ENCODE measurements at regions not wholly inside any gene's neighbourhood (a gene's known extent, or its start where the extent isn't known, plus 50 kb on each side); places are given as distances from the start of the nearest gene placed in this dataset.
"Not testable (repeated sequence)": the region's sequence is repeated elsewhere in the genome, so short reads cannot be mapped to it uniquely, and the experiment has no call there.

DNA sequence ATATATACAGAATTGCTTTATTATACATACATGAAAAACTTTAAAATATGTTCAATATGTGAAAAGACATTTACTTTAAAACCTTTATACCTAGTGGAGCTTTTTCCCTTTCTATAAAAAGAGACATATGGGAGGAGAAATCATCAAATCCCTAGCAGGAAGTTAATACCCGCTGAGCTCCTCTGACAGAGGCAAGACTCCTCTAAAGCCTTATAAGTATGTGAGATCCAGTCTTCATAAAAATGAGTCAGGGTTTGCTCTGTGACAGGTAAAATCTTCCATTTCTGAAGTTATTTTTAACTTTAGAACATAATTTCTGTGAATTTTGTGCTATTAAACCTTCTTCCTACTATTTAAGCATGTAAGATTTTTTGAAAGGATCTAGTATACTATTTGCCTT is 634.4 kb upstream of the AADAT start:
- Mint-ChIP-seq H3K4me3 (no peak overlapping the region), H3K27ac (no peak overlapping the region), H3K36me3 (ENCODE audit: low read depth) (no peaks in the 10 kb centered on the region), H3K9me3 (peaks cover 4% of the 10 kb centered on the region), H3K27me3 (ENCODE audit: low read depth) (no peaks in the 10 kb centered on the region), H3K4me1 (ENCODE audit: low read depth) (no peaks in the 10 kb centered on the region)
- no peak for DNase-seq
- intact Hi-C loops (cut with micrococcal nuclease) = no loop called here
- CTCF ChIA-PET = no interaction called here

GRCh38 chr4:170723171-170723570 is 633.4 kb upstream of the AADAT start:
- CTCF ChIA-PET = no interaction called here
- Mint-ChIP-seq H3K36me3 (ENCODE audit: low read depth) (no peaks in the 10 kb centered on the region), H3K4me3 (no peak overlapping the region), H3K4me1 (ENCODE audit: low read depth) (no peaks in the 10 kb centered on the region), H3K27ac (no peak overlapping the region), H3K9me3 (peaks cover 4% of the 10 kb centered on the region), H3K27me3 (ENCODE audit: low read depth) (no peaks in the 10 kb centered on the region)
- no peak for DNase-seq
- intact Hi-C loops (cut with micrococcal nuclease) = no loop called here

GRCh38 chr4:170721812-170722373 is 632.1 kb upstream of the AADAT start:
- CTCF ChIA-PET = no interaction called here
- intact Hi-C loops (cut with micrococcal nuclease) = no loop called here
- Mint-ChIP-seq H3K4me3 (no peak overlapping the region), H3K27ac (no peak overlapping the region), H3K4me1 (ENCODE audit: low read depth) (no peaks in the 10 kb centered on the region), H3K36me3 (ENCODE audit: low read depth) (no peaks in the 10 kb centered on the region), H3K27me3 (ENCODE audit: low read depth) (no peaks in the 10 kb centered on the region), H3K9me3 (peaks cover 4% of the 10 kb centered on the region)
- DNase-seq = no peak

- Mint-ChIP-seq H3K27me3 (ENCODE audit: low read depth) (no peaks in the 10 kb centered on the region), H3K4me1 (ENCODE audit: low read depth) (no peaks in the 10 kb centered on the region), H3K9me3 (peaks cover 4% of the 10 kb centered on the region), H3K27ac (no peak overlapping the region), H3K4me3 (no peak overlapping the region), H3K36me3 (ENCODE audit: low read depth) (no peaks in the 10 kb centered on the region)
- intact Hi-C loops (cut with micrococcal nuclease) = no loop called here
- no peak for DNase-seq
- CTCF ChIA-PET = no interaction called here
Observed at GRCh38 chr4:170716868-170717267, 627.1 kb upstream of the AADAT start.

GRCh38 chr4:170705907-170706306 is 616.2 kb upstream of the AADAT start:
- intact Hi-C loops (cut with micrococcal nuclease) = no loop called here
- Mint-ChIP-seq H3K4me3 (no peak overlapping the region), H3K36me3 (ENCODE audit: low read depth) (no peaks in the 10 kb centered on the region), H3K27me3 (ENCODE audit: low read depth) (no peaks in the 10 kb centered on the region), H3K4me1 (ENCODE audit: low read depth) (no peaks in the 10 kb centered on the region), H3K9me3 (no peaks in the 10 kb centered on the region), H3K27ac (no peak overlapping the region)
- CTCF ChIA-PET = no interaction called here
- no peak for DNase-seq

- no peak overlapping the region for H3K27ac Mint-ChIP-seq
- H3K9me3 Mint-ChIP-seq = peaks cover 7% of the 10 kb centered on the region
- H3K36me3 Mint-ChIP-seq (ENCODE audit: low read depth) = no peaks in the 10 kb centered on the region
- intact Hi-C loops (cut with micrococcal nuclease) = no loop called here
- no peaks in the 10 kb centered on the region for H3K4me1 Mint-ChIP-seq (ENCODE audit: low read depth)
- H3K27me3 Mint-ChIP-seq (ENCODE audit: low read depth) = no peaks in the 10 kb centered on the region
- H3K4me3 Mint-ChIP-seq = no peak overlapping the region
- CTCF ChIA-PET = no interaction called here
- DNase-seq = no peak
Observed at GRCh38 chr4:170700064-170700463, 610.3 kb upstream of the AADAT start.

GRCh38 chr4:170698334-170698733 is 608.6 kb upstream of the AADAT start:
- H3K27me3 Mint-ChIP-seq (ENCODE audit: low read depth) = no peaks in the 10 kb centered on the region
- CTCF ChIA-PET = no interaction called here
- intact Hi-C loops (cut with micrococcal nuclease) = no loop called here
- peaks cover 9% of the 10 kb centered on the region for H3K9me3 Mint-ChIP-seq
- no peaks in the 10 kb centered on the region for H3K36me3 Mint-ChIP-seq (ENCODE audit: low read depth)
- H3K4me1 Mint-ChIP-seq (ENCODE audit: low read depth) = no peaks in the 10 kb centered on the region
- no peak overlapping the region for H3K27ac Mint-ChIP-seq
- no peak for DNase-seq
- no peak overlapping the region for H3K4me3 Mint-ChIP-seq

GRCh38 chr4:170697845-170698244 is 608.1 kb upstream of the AADAT start:
- Mint-ChIP-seq H3K27ac (no peak overlapping the region), H3K27me3 (ENCODE audit: low read depth) (no peaks in the 10 kb centered on the region), H3K36me3 (ENCODE audit: low read depth) (no peaks in the 10 kb centered on the region), H3K4me1 (ENCODE audit: low read depth) (no peaks in the 10 kb centered on the region), H3K9me3 (peaks cover 9% of the 10 kb centered on the region), H3K4me3 (no peak overlapping the region)
- intact Hi-C loops (cut with micrococcal nuclease) = no loop called here
- CTCF ChIA-PET = no interaction called here
- DNase-seq = no peak

DNA sequence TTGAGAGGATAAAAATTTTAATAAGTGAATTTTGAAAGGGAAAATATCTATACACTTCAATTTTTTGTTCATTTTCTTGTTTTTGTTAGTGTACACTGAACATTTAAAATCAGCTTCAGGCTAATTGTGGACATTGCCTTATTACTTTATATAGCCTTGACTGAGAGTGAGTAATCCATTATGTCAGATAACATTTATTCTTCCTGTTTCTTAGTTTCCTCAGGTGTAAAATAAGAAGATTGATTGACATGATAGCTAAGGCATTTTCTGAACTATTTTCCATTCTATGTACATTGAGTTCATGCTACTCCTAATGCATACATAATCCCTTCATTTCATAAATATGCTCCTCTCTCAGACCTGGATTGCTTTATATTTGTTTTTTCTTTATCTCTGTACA is 607.3 kb upstream of the AADAT start:
- CTCF ChIA-PET = no interaction called here
- intact Hi-C loops (cut with micrococcal nuclease) = no loop called here
- no peak for DNase-seq
- Mint-ChIP-seq H3K27me3 (ENCODE audit: low read depth) (no peaks in the 10 kb centered on the region), H3K9me3 (peaks cover 9% of the 10 kb centered on the region), H3K4me1 (ENCODE audit: low read depth) (no peaks in the 10 kb centered on the region), H3K4me3 (no peak overlapping the region), H3K27ac (no peak overlapping the region), H3K36me3 (ENCODE audit: low read depth) (no peaks in the 10 kb centered on the region)

DNA sequence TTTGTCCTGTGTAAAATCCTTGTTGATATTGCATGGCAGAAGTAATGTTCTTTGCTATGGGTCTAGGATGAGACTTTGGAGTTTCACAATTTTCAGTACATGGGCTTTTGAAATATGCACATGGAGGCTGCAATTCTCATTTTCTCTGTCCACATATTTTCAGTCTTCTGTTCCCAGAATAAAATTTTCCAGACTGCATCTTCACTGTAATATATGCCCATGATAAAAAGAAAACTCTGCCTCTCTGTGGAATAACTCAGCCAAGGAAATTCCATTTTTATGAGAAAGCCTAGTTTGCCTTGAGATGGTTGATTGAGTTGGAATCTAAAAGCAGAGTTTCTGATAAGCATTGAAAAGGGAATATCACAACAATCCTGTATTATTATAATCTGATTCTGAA is 601.4 kb upstream of the AADAT start:
- Mint-ChIP-seq H3K4me3 (no peak overlapping the region), H3K27me3 (ENCODE audit: low read depth) (no peaks in the 10 kb centered on the region), H3K4me1 (ENCODE audit: low read depth) (no peaks in the 10 kb centered on the region), H3K9me3 (peaks cover 11% of the 10 kb centered on the region), H3K36me3 (ENCODE audit: low read depth) (no peaks in the 10 kb centered on the region), H3K27ac (no peak overlapping the region)
- DNase-seq = no peak
- intact Hi-C loops (cut with micrococcal nuclease) = no loop called here
- CTCF ChIA-PET = interaction anchor here (0.7 kb wide), 1 partner anchor 1063 kb away, joined by 3 read pairs; no protein-coding TSS in a partner anchor

DNA sequence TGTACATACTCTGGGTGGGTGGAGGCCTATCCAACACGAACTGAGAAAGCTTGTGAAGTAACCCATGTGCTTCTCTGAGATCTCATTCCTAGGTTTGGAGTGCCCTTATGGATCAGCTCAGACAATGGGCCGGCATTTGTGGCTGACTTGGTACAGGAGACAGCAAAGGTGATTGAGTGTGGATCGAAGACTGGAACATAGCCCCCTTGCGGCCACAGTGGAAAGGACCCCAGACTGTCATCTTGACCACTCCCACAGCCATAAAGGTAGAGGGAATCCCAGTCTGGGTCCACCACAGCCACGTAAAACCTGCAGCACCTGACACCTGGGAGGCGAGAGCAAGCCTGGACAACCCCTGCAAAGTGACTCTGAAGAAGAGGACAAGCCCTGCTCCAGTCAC is 598.0 kb upstream of the AADAT start:
- no peak overlapping the region for H3K4me3 Mint-ChIP-seq
- no peak for DNase-seq
- intact Hi-C loops (cut with micrococcal nuclease) = no loop called here
- CTCF ChIA-PET = no interaction called here
- H3K27ac Mint-ChIP-seq = no peak overlapping the region
- no peaks in the 10 kb centered on the region for H3K4me1 Mint-ChIP-seq (ENCODE audit: low read depth)
- no peaks in the 10 kb centered on the region for H3K36me3 Mint-ChIP-seq (ENCODE audit: low read depth)
- no peaks in the 10 kb centered on the region for H3K27me3 Mint-ChIP-seq (ENCODE audit: low read depth)
- H3K9me3 Mint-ChIP-seq = peaks cover 9% of the 10 kb centered on the region

GRCh38 chr4:170685701-170686100 is 595.9 kb upstream of the AADAT start:
- H3K4me1 Mint-ChIP-seq (ENCODE audit: low read depth); DNase-seq; H3K27ac Mint-ChIP-seq; H3K36me3 Mint-ChIP-seq (ENCODE audit: low read depth); intact Hi-C loops (cut with micrococcal nuclease); CTCF ChIA-PET; H3K9me3 Mint-ChIP-seq; H3K27me3 Mint-ChIP-seq (ENCODE audit: low read depth); H3K4me3 Mint-ChIP-seq: not testable (repeated sequence)

- no peak overlapping the region for H3K27ac Mint-ChIP-seq
- H3K36me3 Mint-ChIP-seq (ENCODE audit: low read depth) = no peaks in the 10 kb centered on the region
- peaks cover 16% of the 10 kb centered on the region for H3K9me3 Mint-ChIP-seq
- no peaks in the 10 kb centered on the region for H3K27me3 Mint-ChIP-seq (ENCODE audit: low read depth)
- CTCF ChIA-PET = no interaction called here
- no peaks in the 10 kb centered on the region for H3K4me1 Mint-ChIP-seq (ENCODE audit: low read depth)
- DNase-seq = no peak
- intact Hi-C loops (cut with micrococcal nuclease) = no loop called here
- no peak overlapping the region for H3K4me3 Mint-ChIP-seq
Observed at GRCh38 chr4:170682558-170683294, 593.0 kb upstream of the AADAT start.
